ENCODE measurements at regions not wholly inside any gene's neighbourhood (a gene's known extent, or its start where the extent isn't known, plus 50 kb on each side); places are given as distances from the start of the nearest gene placed in this dataset.
"Not testable (repeated sequence)": the region's sequence is repeated elsewhere in the genome, so short reads cannot be mapped to it uniquely, and the experiment has no call there.

DNA sequence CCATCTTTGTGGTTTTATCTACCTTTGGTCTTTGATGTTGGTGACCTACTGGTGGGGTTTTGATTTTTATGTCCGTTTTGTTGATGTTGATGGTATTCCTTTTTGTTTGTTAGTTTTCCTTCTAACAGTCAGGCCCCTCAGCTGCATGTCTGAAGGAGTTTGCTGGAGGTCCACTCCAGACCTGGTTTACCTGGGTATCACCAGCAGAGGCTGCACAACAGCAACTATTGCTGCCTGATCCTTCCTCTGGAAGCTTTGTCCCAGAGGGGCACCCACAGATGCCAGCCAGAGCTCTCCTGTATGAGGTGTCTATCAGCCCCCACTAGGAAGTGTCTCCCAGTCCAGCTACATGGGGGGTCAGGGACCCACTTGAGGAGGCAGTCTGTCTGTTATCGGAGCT lies 199.3 kb upstream of the WDFY3 start:
- no peak for DNase-seq

DNA sequence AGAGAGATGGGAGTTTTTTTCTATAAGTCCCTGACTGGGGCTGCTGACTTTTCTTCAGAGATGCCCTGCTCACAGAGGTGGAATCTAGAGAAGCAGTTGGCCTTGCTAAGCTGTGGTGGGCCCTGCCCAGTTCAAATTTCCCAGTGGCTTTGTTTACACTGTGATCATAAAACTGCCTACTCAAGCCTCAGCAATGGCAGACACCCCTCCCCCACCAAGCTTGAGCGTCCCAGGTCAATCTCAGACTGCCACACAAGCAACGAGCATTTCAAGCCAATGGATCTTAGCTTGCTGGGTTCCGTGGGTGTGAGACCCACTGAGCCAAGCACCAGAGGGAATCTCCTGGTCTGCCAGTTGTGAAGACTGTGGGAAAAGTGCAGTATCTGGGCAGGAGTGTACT lies 199.8 kb upstream of the WDFY3 start:
- DNase-seq, result no peak

DNA sequence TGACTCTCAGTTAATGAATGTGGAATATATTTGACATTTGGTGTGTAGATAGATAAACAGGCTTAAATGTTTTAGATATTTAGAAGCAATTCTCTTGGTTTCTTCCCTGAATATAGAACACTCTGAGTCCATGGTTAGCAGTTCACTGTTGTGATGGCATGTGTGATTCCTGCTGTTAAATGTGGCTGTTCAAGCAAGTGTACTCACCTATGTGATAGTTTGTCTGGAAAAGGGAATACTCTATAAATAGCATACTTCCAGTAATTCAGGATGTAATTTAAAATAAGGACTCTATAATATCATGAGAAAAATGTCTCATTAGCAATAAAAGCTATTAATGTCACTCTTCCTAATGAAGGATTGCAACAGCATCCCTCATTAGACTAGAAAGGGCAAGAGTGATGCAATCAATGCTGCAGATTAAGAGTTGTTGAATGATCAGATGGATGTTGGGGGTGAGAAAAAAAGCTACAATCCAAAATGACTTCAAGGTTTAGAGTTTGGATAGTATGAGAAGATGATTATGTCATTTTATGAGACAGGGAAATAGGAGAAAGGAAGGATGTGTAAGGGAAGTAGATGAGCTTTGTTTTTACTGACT lies 201.8 kb upstream of the WDFY3 start:
- no peak for DNase-seq

DNA sequence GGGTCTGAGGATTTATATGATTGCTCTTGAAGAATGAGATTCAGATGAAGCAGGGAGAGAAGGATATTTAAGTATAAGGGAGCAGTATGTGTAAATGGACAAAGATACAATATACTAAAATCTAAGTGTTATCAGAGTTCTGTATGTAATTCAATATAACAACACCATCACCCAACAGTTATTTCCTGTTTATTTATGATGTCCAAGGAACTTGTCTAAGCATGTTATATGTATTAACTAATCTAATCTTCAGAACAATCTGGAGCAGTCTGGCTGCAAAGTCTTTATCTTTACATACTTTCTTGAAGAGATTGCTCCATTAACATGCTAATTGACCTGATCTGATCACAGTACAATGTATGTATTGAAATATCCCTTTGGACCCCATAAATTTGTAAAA lies 203.8 kb upstream of the WDFY3 start:
- DNase-seq, result no peak

DNA sequence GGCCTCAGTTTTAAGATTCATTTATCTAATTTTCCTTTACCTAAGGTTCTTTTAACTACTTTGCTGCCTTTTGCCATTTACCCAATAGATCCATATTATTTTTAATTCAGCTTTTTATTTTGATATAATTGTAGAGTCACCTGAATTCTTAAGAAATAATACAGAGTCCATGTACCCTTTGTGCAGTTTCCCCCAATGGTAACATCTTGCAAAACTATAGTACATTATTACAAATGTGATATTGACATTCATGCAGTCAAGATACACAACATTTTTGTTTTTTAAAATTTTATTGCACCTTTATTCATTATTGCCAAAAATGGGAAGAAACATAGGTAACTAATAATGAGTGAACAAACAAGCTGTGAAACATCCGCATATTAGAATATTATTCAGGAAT lies 208.7 kb upstream of the WDFY3 start:
- DNase-seq, result no peak

DNA sequence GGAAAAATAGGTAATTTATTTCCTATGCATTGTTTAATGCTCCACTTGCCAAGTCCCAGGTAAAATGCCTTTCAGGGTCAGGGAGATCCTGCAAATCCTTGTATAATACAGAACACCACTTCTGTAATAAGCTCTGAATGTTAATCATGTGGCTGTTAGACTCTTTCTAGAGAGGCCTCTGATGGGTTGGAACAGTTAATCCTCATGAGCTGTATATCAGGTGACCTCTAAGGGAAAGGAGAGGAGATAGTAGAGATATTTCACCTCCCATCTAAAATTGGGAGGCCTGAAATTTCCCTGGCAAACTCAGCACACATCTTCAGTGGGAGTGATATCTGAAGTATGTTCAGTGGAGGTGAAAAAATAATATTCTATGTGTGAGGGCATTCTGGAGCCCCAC lies 210.6 kb upstream of the WDFY3 start:
- no peak for DNase-seq

DNA sequence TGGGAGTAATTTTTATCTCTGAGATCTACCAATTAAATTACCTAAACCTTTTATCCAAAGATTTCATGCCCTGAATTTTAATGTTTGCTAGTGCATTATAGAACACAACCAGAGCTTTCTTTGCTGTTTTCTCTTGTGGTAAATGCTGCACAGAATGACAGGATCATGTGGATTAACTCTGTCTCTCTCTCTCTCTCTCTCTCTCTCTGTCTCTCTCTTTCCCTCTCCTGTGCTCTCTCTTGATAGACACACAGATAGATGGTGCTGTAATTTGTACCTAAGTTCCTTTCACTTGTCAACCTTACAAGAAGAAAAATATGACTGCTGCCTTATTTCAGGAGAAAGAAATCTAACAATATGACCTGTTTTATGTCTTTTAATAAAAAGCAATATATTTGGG lies 211.2 kb upstream of the WDFY3 start:
- DNase-seq, result no peak

DNA sequence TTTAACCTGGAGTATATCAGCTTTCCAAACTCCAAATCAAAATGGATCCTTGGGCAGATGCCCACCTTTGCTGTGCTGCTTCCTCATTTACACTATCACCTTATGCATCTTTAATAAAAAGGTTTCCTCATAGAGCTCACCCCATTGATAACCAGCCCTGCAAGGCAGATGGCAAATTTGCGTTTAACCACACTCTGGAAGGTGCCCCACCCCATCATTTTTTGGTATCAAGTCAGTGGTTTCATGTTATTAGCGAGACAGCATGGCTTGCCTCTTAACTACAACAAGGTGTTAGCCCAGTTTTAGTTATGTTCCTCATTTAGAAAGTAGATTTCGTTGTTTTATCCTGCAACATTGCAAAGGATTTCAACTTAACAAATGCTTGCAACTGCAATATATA lies 214.0 kb upstream of the WDFY3 start:
- DNase-seq, result peak in 1 of 3 donors; percentile 23

DNA sequence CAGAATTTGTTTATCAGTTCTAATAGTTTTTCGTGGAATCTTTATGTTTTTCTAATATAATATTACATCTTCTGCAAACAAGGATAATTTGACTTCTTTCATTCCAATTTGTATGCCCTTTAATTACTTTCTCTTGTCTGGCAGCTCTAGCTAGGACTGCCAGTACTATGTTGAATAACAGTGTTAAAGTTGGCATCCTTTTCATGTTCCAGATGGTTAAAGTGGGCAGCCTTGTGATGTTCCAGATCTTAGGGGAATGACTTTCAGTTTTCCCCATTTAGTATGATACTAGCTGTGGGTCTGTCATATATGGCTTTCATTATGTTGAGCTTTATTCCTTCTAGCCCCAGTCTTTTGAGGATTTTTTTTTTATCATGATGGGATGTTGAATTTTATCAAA lies 220.6 kb upstream of the WDFY3 start:
- DNase-seq, result no peak

DNA sequence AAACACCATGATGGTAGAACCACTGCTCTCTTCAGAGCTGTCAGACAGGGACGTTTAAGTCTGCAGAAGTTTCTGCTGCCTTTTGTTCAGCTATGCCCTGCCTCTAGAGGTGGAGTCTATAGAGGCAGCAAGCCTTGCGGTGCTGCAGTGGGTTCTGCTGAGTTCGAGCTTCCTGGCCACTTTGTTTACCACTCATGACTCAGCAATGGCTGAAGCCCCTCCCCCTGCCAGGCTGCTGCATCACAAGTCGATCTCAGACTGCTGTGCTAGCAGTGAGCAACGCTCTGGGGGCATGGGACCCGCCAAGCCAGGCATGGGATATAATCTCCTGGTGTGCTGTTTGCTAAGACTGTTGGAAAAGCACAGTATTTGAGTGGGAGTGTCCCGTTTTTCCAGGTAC lies 229.5 kb upstream of the WDFY3 start:
- not testable (repeated sequence) for DNase-seq

DNA sequence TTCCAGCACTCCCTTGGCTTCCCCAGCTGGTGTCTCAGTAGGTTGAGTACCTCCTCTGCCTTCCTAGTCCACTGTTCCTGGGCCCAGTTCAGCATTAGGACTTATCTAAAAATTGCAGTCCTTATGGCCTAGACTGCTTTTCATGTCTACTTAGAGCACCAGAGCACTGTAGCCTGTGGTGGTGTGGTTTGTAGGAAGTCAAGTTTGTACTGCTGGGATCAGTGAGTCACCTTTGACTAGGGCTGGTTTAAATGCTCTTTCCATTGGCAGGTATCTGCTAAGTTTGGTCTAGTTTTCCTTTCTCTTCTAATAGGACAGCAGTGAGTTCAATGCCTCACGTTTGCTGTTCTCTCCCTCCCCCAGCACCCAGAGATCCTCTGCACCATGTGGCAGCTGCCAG lies 233.6 kb upstream of the WDFY3 start:
- no peak for DNase-seq

DNA sequence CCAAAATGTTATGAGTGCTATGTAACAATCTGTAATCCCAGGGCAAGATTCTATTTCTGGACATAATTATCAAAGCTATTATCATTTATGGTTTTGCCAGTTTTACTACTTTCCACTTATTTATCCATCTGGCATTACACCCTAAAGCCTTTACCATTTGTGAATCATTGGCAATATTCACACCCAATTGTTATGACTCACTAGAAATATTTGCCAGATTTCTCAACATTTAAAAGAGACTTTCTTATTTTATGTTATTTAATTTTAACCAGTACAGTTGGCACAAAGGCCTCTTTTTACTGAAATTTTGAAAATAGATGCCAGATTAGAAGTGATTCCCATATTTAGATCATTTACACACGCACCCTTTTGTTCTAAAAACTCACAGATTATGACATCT lies 242.7 kb upstream of the WDFY3 start:
- DNase-seq, result no peak

DNA sequence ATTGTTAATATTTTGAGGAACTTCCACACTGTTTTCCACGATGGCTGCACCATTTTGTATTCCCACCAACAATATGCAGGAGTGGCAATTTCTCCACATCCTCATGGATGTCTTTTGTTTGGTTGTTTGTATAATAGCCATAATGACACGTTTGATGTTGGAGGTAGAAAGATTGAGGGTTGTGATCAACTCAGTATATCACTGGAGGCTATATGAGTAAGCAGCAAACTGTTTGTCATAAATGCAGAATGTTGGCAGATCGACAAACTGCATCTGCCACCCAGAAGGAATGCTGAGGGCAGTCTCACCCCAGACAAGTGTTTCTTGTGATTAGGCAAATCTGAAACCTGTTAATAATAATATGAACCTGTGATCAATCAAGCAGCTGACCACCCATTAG lies 243.9 kb upstream of the WDFY3 start:
- no peak for DNase-seq

DNA sequence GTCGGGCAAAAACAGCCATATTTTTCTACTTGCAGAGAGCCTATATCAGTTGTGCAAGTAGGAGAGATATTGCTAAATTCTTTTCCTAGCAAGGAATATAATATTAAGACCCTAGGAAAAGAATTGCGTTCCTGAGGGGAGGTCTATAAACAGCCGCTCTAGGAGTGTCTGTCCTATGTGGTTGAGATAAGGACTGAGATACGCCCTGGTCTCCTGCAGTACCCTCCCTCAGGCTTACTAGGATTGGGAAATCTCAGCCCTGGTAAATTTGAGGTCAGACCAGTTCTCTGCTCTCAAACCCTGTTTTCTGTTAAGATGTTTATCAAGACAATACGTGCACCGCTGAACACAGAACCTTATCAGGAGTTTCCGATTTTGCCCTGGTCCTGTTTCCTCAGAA lies 250.1 kb upstream of the WDFY3 start:
- not testable (repeated sequence) for DNase-seq

DNA sequence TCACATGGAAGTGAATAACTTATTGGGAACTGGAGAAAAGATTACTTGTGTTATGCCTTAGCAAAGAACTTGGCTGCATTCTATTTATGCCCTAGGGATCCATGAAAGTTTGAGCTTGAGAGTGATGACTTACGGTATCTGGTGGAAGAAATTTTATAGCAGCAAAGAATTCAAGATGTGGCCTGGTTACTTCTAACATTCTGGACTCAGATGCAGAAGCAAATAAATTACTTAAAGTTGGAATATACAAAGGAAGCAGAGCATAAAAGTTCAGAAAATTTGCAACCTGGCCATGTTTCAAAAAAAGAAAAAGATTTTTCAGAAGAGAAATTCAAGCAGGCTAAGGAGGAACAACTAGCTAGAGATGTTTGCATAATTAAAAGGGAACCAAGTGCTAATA lies 252.3 kb upstream of the WDFY3 start:
- peak in 2 of 3 donors; percentile 21 to 61 for DNase-seq

DNA sequence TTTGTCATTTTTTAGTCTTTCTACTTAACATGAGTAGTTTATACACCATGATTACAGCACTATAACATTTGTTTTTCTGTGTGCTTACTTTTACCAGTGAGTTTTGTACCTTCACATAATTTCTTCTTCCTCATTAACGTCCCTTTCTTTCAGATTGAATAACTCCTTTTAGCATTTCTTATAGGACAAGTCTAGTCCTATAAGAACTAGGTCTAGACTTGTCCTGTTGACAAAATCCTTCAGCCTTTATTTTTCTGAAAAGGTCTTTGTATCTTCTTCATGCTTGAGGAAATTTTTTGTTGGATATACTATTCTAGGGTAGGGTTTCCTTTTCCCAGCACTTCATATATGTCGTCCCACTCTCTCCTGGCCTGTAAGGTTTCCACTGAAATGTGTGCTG lies 253.3 kb upstream of the ARHGAP24 start:
- no peak for DNase-seq

DNA sequence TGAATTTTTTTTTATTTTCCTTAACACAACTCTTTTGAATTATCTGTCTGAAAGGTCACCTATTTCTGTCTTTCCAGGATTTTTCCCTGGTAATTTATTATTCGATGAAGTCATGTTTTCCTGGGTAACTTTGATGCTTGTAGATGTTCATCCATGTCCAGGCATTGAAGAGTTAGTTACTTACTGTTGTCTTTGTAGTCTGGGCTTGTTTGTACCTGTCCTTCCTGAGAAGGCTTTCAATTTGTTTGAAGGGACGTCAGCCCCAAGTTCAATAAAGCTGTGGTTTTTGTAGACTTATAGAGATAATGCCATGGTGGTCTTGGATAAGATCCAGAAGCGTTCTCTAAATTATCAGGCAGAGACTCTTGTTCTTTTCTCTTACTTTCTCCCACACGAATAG lies 252.4 kb upstream of the ARHGAP24 start:
- DNase-seq, result no peak

DNA sequence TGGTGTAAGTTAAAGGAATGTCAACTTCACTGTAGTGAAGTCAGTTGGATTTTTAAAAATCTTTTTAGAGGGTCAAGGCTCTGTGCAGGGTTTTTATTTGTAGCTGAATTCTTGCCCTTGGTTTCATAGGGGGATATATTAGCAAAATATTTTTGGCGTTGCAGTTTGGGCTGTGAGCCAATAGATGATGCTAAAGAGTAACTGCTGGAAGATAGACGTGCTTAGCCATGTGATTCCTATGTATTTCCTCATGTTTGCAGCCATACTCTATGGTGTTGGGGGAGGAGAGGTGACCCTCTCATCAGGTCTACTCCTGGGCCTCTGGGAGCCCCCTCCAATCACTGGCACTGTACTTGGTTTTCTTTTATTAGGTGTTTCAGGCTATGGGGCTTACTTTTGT lies 246.7 kb upstream of the ARHGAP24 start:
- no peak for DNase-seq

DNA sequence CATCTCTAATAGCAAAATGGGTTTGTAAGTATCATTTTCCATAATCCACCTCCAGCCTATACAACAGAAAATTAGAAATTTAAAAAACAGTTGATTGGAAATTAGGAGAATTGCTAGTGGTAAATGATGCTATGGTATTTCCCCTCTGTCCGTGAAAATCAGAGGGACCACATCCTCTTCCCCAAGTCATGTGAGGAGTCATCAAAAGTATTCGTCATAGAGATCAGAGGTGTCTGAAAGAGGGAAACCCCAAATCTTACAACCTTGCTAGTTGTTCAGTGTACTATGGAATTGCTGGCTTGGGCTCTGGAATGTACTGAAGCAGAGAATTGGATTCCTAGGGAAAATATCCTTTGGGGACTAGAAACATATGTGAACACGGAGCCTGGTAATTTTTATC lies 241.4 kb upstream of the ARHGAP24 start:
- no peak for DNase-seq

DNA sequence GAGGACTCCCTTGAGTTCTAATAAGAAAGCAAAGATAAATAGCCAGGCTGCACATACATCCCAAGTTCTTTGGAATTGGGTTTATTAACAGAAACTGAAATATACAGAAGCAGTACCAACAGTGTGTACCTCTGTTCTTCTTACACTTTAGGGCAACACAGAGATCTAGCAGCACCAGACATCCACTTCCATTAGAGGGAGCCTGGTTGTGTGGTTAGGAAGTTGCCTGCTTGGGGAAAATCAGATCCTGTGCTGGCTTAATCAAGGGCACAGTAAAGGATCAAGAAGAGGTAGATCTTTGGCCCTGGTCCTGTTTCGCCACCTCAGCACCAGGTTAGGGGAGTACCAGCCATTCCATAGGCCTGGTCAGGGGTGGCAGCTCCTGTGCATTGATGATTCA lies 231.1 kb upstream of the ARHGAP24 start:
- DNase-seq, result no peak

DNA sequence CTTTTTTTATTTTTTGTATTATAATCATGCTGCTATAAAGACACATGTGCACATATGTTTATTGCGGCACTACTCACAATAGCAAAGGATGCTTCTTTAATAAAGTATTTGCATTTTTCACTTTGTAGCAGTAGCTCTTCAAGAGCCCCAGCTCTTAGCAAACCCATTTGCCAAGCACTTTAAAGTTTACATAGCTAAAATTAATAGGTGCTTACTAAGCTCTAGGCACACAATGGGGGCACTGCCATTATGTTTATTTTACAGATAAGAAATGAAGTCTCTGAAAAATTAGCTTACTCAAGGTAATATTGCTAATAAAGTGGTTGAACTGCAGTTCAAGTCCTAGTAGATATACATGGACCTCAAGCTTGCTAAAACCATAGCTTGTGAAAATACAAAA lies 230.3 kb upstream of the ARHGAP24 start:
- DNase-seq, result no peak

DNA sequence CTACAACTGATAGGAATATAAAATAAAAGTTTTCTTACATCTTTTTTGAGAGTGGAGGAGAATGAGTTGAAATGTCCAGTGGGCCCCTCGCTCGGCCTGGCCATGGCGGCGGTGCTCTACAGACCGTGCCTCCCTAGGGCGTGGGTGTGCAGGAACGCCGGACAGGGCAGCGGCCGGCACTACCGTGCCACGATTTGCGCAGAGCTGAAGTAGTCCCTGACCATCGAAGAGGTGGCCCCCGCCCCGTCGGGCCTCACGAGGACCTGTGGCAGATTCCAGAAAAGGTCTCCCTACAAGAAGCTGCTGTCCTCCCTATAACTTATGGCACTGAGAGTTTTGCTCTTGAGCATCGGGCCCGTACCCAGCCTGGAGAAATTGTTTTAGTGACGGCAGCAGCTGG lies 228.9 kb upstream of the ARHGAP24 start:
- DNase-seq, result no peak

DNA sequence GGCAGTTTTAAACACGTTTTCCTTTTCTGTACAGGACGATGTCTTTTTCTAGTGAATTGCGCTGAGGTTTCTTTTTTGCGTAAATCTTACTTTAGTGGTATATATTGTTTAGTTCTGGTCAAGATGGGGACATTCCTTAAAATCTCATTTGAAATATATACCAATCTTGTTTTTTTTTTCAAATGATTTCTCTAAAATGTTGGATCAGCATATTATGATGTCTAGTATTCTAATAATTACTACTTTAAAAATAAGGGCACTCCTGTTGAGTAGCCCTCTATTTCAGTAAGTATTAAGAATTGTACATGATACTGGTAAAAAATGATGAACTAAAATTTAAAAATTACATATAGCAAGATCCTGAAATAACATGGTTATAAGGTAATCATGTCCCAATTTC lies 224.1 kb upstream of the ARHGAP24 start:
- no peak for DNase-seq

DNA sequence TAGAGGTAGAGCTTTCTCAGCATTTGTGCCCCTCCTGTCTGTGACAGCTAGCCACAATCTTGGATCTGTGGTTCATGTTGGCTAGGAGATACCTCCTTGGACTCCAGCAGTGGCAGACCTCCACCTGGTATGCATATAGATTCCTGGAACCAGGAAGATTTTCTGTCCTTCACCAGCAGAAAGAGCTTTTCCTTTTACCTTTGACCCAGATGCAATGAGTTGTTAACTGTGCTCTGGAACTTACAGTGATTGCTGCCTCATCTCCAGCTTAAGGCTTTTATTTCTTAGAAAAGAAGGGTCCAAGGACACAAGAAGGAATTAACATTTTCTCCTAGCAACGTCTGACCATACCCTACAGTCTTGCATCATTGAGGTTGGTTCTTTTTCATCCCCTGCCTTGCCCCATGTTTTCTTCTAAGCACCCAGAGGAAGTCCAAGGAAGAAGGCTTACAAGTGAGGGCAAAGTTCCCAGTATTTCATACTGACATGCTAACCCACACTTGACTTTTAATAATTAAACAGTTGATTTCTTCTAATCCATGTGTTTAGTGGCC lies 217.1 kb upstream of the ARHGAP24 start:
- no peak for DNase-seq

DNA sequence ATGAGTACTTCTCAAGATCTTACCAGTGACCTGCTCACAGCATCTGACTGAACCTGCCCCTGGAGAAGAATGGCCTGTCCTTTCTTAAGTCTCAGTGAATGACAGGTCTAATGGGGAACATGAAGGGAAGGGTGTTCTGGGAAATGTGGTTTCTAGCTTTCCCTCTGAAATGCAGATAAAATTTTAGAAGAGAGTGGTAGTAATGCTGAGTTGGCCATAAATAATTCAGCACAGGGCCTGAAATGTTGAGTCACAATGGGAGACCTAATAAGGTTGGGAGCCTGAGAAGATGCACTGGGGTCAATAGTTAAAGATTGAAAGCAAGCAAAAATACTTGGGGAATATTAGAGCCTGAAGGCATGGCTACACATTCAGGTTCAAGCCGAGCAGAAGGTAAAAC lies 214.9 kb upstream of the ARHGAP24 start:
- no peak for DNase-seq

All from muscle of back (tissue), 3 donors.